H1 (cell line): ENCODE measurements at regions not wholly inside any gene's neighbourhood (a gene's known extent, or its start where the extent isn't known, plus 50 kb on each side); places are given as distances from the start of the nearest gene placed in this dataset.

Source experiments
- CTCF ChIA-PET: fragments of 300-600 bp; sonication (Branson Sonifier 250); formaldehyde crosslinking; loops from one replicate; lab custom pipeline; 2021; ENCODE audit not compliant: partially characterized antibody; lab: Charles Lee
- POLR2A ChIA-PET: fragments of 300-600 bp; sonication (Branson Sonifier 250); formaldehyde crosslinking; loops from one replicate; lab custom pipeline; 2021; ENCODE audit warnings: inconsistent platforms; ENCODE audit not compliant: partially characterized antibody; lab: Charles Lee
- DNase-seq, 2 experiments: peaks; one replicate each; pipeline versions ENCODE4 v3.0.0 to v3.0.0-alpha.2; 2010 to 2022; ENCODE audit warnings: low spot score in 2 of 2, low read depth in 1 of 2, mixed read lengths in 1 of 2
- FAIRE-seq: peaks from 2 replicates; lab custom pipeline; 2011; peaks lifted over from hg19 to GRCh38; lab: Jason Lieb, UNC
- H2AFZ ChIP-seq: 2 replicates; pipeline ENCODE4 v1.8.1; 2012; ENCODE audit warnings: low read length, inconsistent platforms
- H2AK5ac ChIP-seq: 2 replicates; pipeline ENCODE4 v1.6.1; 2013; ENCODE audit warnings: low read depth, low read length
- H2BK120ac ChIP-seq: replicated peaks from 2 replicates; pipeline ENCODE3; 2013; ENCODE audit warnings: low read depth, low read length, inconsistent platforms
- H2BK12ac ChIP-seq: 2 replicates; pipeline ENCODE4 v1.6.1; 2013; ENCODE audit warnings: low read depth, low read length
- H2BK15ac ChIP-seq: 2 replicates; pipeline ENCODE4 v1.6.1; 2013; ENCODE audit warnings: low read length
- H2BK20ac ChIP-seq: 2 replicates; pipeline ENCODE4 v1.6.1; 2013; ENCODE audit warnings: low read length
- H2BK5ac ChIP-seq: 2 replicates; pipeline ENCODE4 v1.6.1; 2013; ENCODE audit warnings: low read depth, low read length
- H3K14ac ChIP-seq: 2 replicates; pipeline ENCODE4 v1.6.1; 2013; ENCODE audit warnings: inconsistent platforms; ENCODE audit not compliant: insufficient read length
- H3K18ac ChIP-seq: 2 replicates; pipeline ENCODE4 v1.6.1; 2013; ENCODE audit warnings: low read length; ENCODE audit errors: extremely low read depth
- H3K23ac ChIP-seq: 2 replicates; pipeline ENCODE4 v1.6.1; 2013; ENCODE audit warnings: inconsistent platforms; ENCODE audit not compliant: insufficient read length
- H3K23me2 ChIP-seq: 2 replicates; pipeline ENCODE4 v1.6.1; 2013; ENCODE audit warnings: low read depth, low read length
- H3K27ac ChIP-seq: 2 replicates; pipeline ENCODE4 v1.6.1; 2011; ENCODE audit warnings: low read depth, low read length, inconsistent platforms
- H3K27me3 ChIP-seq, 4 experiments: replicated peaks in 1 of 4; 1 replicate in 1 of 4; 2 replicates in 3 of 4; pipeline versions ENCODE4 v1.6.1 to v1.8.1; 2011 to 2013; ENCODE audit warnings: low read length in 3 of 4, mild to moderate bottlenecking in 3 of 4, inconsistent platforms in 2 of 4, mixed read lengths in 2 of 4, moderate library complexity in 1 of 4; ENCODE audit not compliant: control insufficient read depth in 3 of 4, insufficient read depth in 3 of 4; ENCODE audit errors: extremely low read depth in 1 of 4
- H3K36me3 ChIP-seq, 4 experiments: 2 replicates each; pipeline versions ENCODE4 v1.6.1 to v1.8.1; 2011 to 2013; ENCODE audit warnings: mild to moderate bottlenecking in 4 of 4, low read length in 3 of 4, moderate library complexity in 2 of 4, control low read depth in 1 of 4, inconsistent platforms in 1 of 4; ENCODE audit not compliant: insufficient read depth in 4 of 4, control insufficient read depth in 2 of 4
- H3K4ac ChIP-seq: replicated peaks from 2 replicates; pipeline ENCODE3; 2013; ENCODE audit warnings: low read length, low read depth, mixed read lengths, inconsistent platforms; ENCODE audit not compliant: insufficient read length
- H3K4me1 ChIP-seq, 4 experiments: replicated peaks in 1 of 4; 1 replicate in 1 of 4; 2 replicates in 3 of 4; pipeline versions ENCODE4 v1.6.1 to v1.8.1; 2011 to 2013; ENCODE audit warnings: low read length in 3 of 4, inconsistent platforms in 2 of 4, mixed read lengths in 1 of 4; ENCODE audit not compliant: insufficient read depth in 4 of 4, control insufficient read depth in 3 of 4
- H3K4me2 ChIP-seq, 2 experiments: 2 replicates each; pipeline versions ENCODE4 v1.6.1 to v1.8.1; 2011 to 2013; ENCODE audit warnings: low read depth in 2 of 2, low read length in 2 of 2, control low read depth in 1 of 2, inconsistent platforms in 1 of 2, mild to moderate bottlenecking in 1 of 2; ENCODE audit not compliant: insufficient read depth in 1 of 2
- H3K4me3 ChIP-seq, 4 experiments: fragments of 200-600, 300-600 bp in 1 of 4; sonication (generic), shearing (Covaris generic), sonication (Bioruptor Twin) in 1 of 4; 2 replicates each; pipeline versions ENCODE4 v1.5.1 to v1.8.1; 2011 to 2016; ENCODE audit warnings: low read length in 4 of 4, low read depth in 3 of 4, control low read depth in 2 of 4, inconsistent platforms in 2 of 4, mild to moderate bottlenecking in 2 of 4, mixed read lengths in 1 of 4, moderate library complexity in 1 of 4; ENCODE audit not compliant: insufficient read depth in 2 of 4; ENCODE audit errors: extremely low read depth in 1 of 4
- H3K56ac ChIP-seq: replicated peaks from 2 replicates; pipeline ENCODE3; 2013; ENCODE audit warnings: low read depth, mild to moderate bottlenecking, mixed read lengths, low read length, inconsistent platforms; ENCODE audit not compliant: insufficient read length
- H3K79me1 ChIP-seq: 2 replicates; pipeline ENCODE4 v1.6.1; 2013; ENCODE audit warnings: low read depth, low read length, control low read depth
- H3K79me2 ChIP-seq, 2 experiments: 2 replicates each; pipeline versions ENCODE4 v1.6.1 to v1.8.1; 2012 to 2013; ENCODE audit warnings: low read length in 2 of 2, mild to moderate bottlenecking in 2 of 2, inconsistent platforms in 1 of 2; ENCODE audit not compliant: insufficient read depth in 2 of 2, control insufficient read depth in 1 of 2
- H3K9ac ChIP-seq, 4 experiments: replicated peaks in 1 of 4; 1 replicate in 1 of 4; 2 replicates in 3 of 4; pipeline versions ENCODE4 v1.6.1 to v1.8.1; 2011 to 2013; ENCODE audit warnings: low read depth in 3 of 4, low read length in 3 of 4, control low read depth in 2 of 4, mild to moderate bottlenecking in 2 of 4, moderate library complexity in 2 of 4, inconsistent platforms in 1 of 4; ENCODE audit errors: extremely low read depth in 1 of 4
- H3K9me3 ChIP-seq, 2 experiments: 2 replicates each; pipeline versions ENCODE4 v1.6.1 to v1.8.1; 2012 to 2013; ENCODE audit warnings: mild to moderate bottlenecking in 2 of 2, moderate library complexity in 2 of 2, control low read depth in 1 of 2, inconsistent platforms in 1 of 2, low read depth in 1 of 2, low read length in 1 of 2, mixed read lengths in 1 of 2; ENCODE audit not compliant: insufficient read depth in 2 of 2
- H4K20me1 ChIP-seq, 2 experiments: replicated peaks in 1 of 2; 2 replicates each; pipeline versions ENCODE3 to v1.8.1; 2011 to 2013; ENCODE audit warnings: inconsistent platforms in 2 of 2, low read length in 2 of 2, mild to moderate bottlenecking in 1 of 2; ENCODE audit not compliant: insufficient read depth in 2 of 2, control insufficient read depth in 1 of 2
- H4K5ac ChIP-seq: 2 replicates; pipeline ENCODE4 v1.6.1; 2013; ENCODE audit warnings: low read length, low read depth, mixed read lengths, inconsistent platforms; ENCODE audit not compliant: insufficient read length
- H4K8ac ChIP-seq: 2 replicates; pipeline ENCODE4 v1.8.0; 2013; ENCODE audit warnings: mild to moderate bottlenecking, moderate library complexity, low read length, inconsistent platforms; ENCODE audit not compliant: insufficient read depth; ENCODE audit errors: extremely low read depth
- H4K91ac ChIP-seq: replicated peaks from 2 replicates; pipeline ENCODE3; 2013; ENCODE audit warnings: low read length, mixed read lengths, inconsistent platforms; ENCODE audit not compliant: insufficient read length
- BCL11A ChIP-seq, 2 experiments: IDR thresholded peaks; one replicate each; pipeline ENCODE4 v1.6.1; 2011; ENCODE audit warnings: low read depth in 2 of 2, low read length in 2 of 2, mild to moderate bottlenecking in 2 of 2
- BRCA1 ChIP-seq: IDR thresholded peaks from 2 replicates; pipeline ENCODE4 v1.6.1; 2012; ENCODE audit warnings: low read depth, low read length, improper control_type of control experiment
- CBX5 ChIP-seq: fragments of 300-800, 300-1000 bp; sonication (generic); IDR thresholded peaks from 2 replicates; pipeline ENCODE4 v1.7.1; 2016; ENCODE audit warnings: antibody characterized with exemption, low read length, low read depth
- CHD1 ChIP-seq: IDR thresholded peaks from 2 replicates; pipeline ENCODE4 v1.6.1; 2012; ENCODE audit warnings: low read depth, low read length, improper control_type of control experiment
- CREB1 ChIP-seq: IDR thresholded peaks from 2 replicates; pipeline ENCODE4 v1.6.1; 2012; ENCODE audit warnings: inconsistent platforms
- EGR1 ChIP-seq: IDR thresholded peaks from 2 replicates; pipeline ENCODE4 v1.6.1; 2011; ENCODE audit warnings: low read depth, low read length, borderline replicate concordance
- FOSL1 ChIP-seq: IDR thresholded peaks from 2 replicates; pipeline ENCODE4 v1.6.1; 2011; ENCODE audit warnings: mild to moderate bottlenecking, low read depth, low read length, moderate library complexity; ENCODE audit not compliant: insufficient read depth
- NANOG ChIP-seq: IDR thresholded peaks from 2 replicates; pipeline ENCODE4 v1.6.1; 2011; ENCODE audit warnings: low read length, low read depth, mild to moderate bottlenecking, inconsistent platforms; ENCODE audit not compliant: insufficient read depth, poor library complexity, severe bottlenecking
- POLR2AphosphoS5 ChIP-seq: IDR thresholded peaks from 2 replicates; pipeline ENCODE4 v1.6.1; 2011; ENCODE audit warnings: low read depth, low read length
- RNF2 ChIP-seq: fragments of 200-900, 300-1000 bp; sonication (generic); IDR thresholded peaks from 2 replicates; pipeline ENCODE4 v1.7.1; 2016; ENCODE audit warnings: borderline replicate concordance, low read depth, mild to moderate bottlenecking, antibody characterized with exemption, low read length; ENCODE audit not compliant: poor library complexity, severe bottlenecking; ENCODE audit errors: missing control alignments
- RXRA ChIP-seq: IDR thresholded peaks from 2 replicates; pipeline ENCODE4 v1.6.1; 2011; ENCODE audit warnings: low read depth, mild to moderate bottlenecking, low read length, moderate library complexity; ENCODE audit not compliant: insufficient read depth
- SIRT6 ChIP-seq: IDR thresholded peaks from one replicate; pipeline ENCODE4 v1.7.1; 2012; ENCODE audit warnings: low read length, inconsistent platforms
- SP2 ChIP-seq: IDR thresholded peaks from 2 replicates; pipeline ENCODE4 v1.6.1; 2012; ENCODE audit warnings: mild to moderate bottlenecking, low read length, inconsistent platforms
- SP4 ChIP-seq: IDR thresholded peaks from 2 replicates; pipeline ENCODE4 v1.6.1; 2012; ENCODE audit warnings: low read length, inconsistent platforms
- TEAD4 ChIP-seq: IDR thresholded peaks from 2 replicates; pipeline ENCODE4 v1.6.1; 2012; ENCODE audit warnings: low read depth, low read length, inconsistent platforms, mixed read lengths
- ZNF274 ChIP-seq: IDR thresholded peaks from 2 replicates; pipeline ENCODE4 v1.7.0; 2012; ENCODE audit warnings: low read length, borderline replicate concordance; ENCODE audit errors: extremely low read depth
- WGBS, 2 experiments: shearing (Covaris generic) in 1 of 2; methylation state at CpG; one replicate each; pipeline versions ENCODE4 v1.1.6 to v1.1.7; 2013 to 2015; ENCODE audit warnings: low lambda C conversion rate in 2 of 2, mixed read lengths in 2 of 2, inconsistent platforms in 1 of 2, low coverage in 1 of 2, missing lambda C conversion rate in 1 of 2; ENCODE audit not compliant: insufficient replicate concordance in 2 of 2, insufficient coverage in 1 of 2, insufficient read length in 1 of 2; ENCODE audit errors: extremely low coverage in 1 of 2, missing lambda C conversion rate in 1 of 2; 5-methylcytosine and 5-hydroxymethylcytosine counted together

DNA sequence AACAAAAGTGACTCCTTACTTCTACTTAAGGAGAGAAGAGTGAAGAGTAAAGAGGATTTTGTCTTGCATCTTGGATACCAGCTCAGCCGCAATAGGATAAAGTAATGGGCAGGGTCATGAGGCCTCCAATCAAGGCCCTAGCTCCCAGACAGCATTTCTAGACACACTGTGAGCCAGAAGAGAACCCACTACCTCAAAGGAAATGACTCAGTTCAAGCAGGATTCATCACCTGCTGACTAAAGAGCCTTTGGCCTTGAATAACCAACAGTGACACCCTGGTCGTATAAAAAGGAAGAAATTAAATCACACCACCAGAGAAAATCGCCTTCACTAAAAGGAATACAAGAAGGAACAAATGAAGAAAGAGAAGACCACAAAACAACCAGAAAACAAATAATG, 416.1 kb downstream of the PCDH18 start:
- no peaks in the 10 kb centered on the region for H3K9me3 ChIP-seq
- no peak overlapping the region for H2BK20ac ChIP-seq
- no peak overlapping the region for H4K5ac ChIP-seq
- H2BK120ac ChIP-seq = no peak overlapping the region
- H2BK15ac ChIP-seq = no peak overlapping the region
- no peak overlapping the region for H2AK5ac ChIP-seq
- H3K27me3 ChIP-seq = peaks cover 0 to 1% (median 0%) of the 10 kb centered on the region in 4 experiments; a peak in 1 of 7 replicates
- no peak overlapping the region for H3K56ac ChIP-seq
- no peak overlapping the region for H2AFZ ChIP-seq
- H3K23me2 ChIP-seq = no peaks in the 10 kb centered on the region
- no peak overlapping the region for H2BK5ac ChIP-seq
- no peak overlapping the region for H3K27ac ChIP-seq
- H3K18ac ChIP-seq = no peak overlapping the region
- no peak overlapping the region for H4K91ac ChIP-seq
- H3K4me3 ChIP-seq = no peak overlapping the region
- no peak overlapping the region for H3K23ac ChIP-seq
- WGBS, 2 experiments = 96% methylated on average over 3 of the region's 3 CpGs; no CpG with 5 or more reads in 1 of the 2 experiments
- H4K8ac ChIP-seq = no peak overlapping the region
- POLR2A ChIA-PET = no interaction called here
- H3K14ac ChIP-seq = no peak overlapping the region
- FAIRE-seq = no peak
- H4K20me1 ChIP-seq = no peaks in the 10 kb centered on the region
- no peaks in the 10 kb centered on the region for H3K79me1 ChIP-seq
- DNase-seq = no peak
- no peak overlapping the region for H3K4ac ChIP-seq
- no peaks in the 10 kb centered on the region for H3K79me2 ChIP-seq
- H3K9ac ChIP-seq = no peak overlapping the region
- TF ChIP-seq NANOG = no peak
- no peak for TF ChIP-seq EGR1
- TF ChIP-seq SP4 = no peak
- TF ChIP-seq ZNF274 = no peak
- TF ChIP-seq SP2 = no peak
- no peak for TF ChIP-seq CREB1
- no peak for TF ChIP-seq TEAD4
- TF ChIP-seq FOSL1 = no peak
- TF ChIP-seq RXRA = no peak
- no peak for TF ChIP-seq SIRT6
- no peak for TF ChIP-seq RNF2
- TF ChIP-seq CBX5 = no peak
- TF ChIP-seq CHD1 = no peak
- no peak for TF ChIP-seq BCL11A (IDR thresholded peaks at IDR 0.05; ENCODE audit: low read depth in 2 of 2, low read length in 2 of 2)
- no peak for TF ChIP-seq BRCA1
- no peak for TF ChIP-seq POLR2AphosphoS5
- H3K4me1 ChIP-seq = no peaks in the 10 kb centered on the region
- CTCF ChIA-PET = interaction anchor here (1.9 kb wide), 1 partner anchor 8 kb away, joined by 12 read pairs; no protein-coding TSS in a partner anchor
- H2BK12ac ChIP-seq = no peak overlapping the region
- H3K36me3 ChIP-seq = no peaks in the 10 kb centered on the region
- H3K4me2 ChIP-seq = no peak overlapping the region
